ENCODE measurements at regions not wholly inside any gene's neighbourhood (a gene's known extent, or its start where the extent isn't known, plus 50 kb on each side); places are given as distances from the start of the nearest gene placed in this dataset.

- H3K4me3 ChIP-seq (ENCODE audit: low read depth, poor library complexity, severe bottlenecking): no peak overlapping the region
Measured at GRCh38 chr1:234844479-234845031, 234.6 kb upstream of the IRF2BP2 start.

GRCh38 chr1:234843946-234844345, 234.0 kb upstream of the IRF2BP2 start:
- intact Hi-C loops (cut with DNase I; ENCODE audit: low total_unique reads): no loop called here
- TF ChIP-seq CTCF (IDR thresholded peaks at IDR 0.05): no peak
- no peak for TF ChIP-seq POLR2A (IDR thresholded peaks at IDR 0.05)
- no peak for DNase-seq (ENCODE audit: low spot score in 2 of 2)
- 55 to 65% methylated on average over 3 of the region's 3 CpGs for WGBS, 2 donors
- H3K4me3 ChIP-seq (ENCODE audit: low read depth, poor library complexity, severe bottlenecking): no peak overlapping the region

More at GRCh38 chr1:234844479-234845031, 234.6 kb upstream of the IRF2BP2 start:
- TF ChIP-seq POLR2A (IDR thresholded peaks at IDR 0.05) (no peak), CTCF (IDR thresholded peaks at IDR 0.05) (no peak)
- peak in 1 of 2 donors; percentile 54 for DNase-seq (ENCODE audit: low spot score in 2 of 2)
- intact Hi-C loops (cut with DNase I; ENCODE audit: low total_unique reads): no loop called here
- 73 to 75% methylated on average over 7 of the region's 7 CpGs for WGBS, 2 donors

- 64 to 65% methylated on average over 12 of the region's 12 CpGs for WGBS, 2 donors
- peak in 1 of 2 donors; percentile 82 for DNase-seq (ENCODE audit: low spot score in 2 of 2)
- H3K4me3 ChIP-seq (ENCODE audit: low read depth, poor library complexity, severe bottlenecking): no peak overlapping the region
- no peak for TF ChIP-seq CTCF (IDR thresholded peaks at IDR 0.05)
- TF ChIP-seq POLR2A (IDR thresholded peaks at IDR 0.05): no peak
- intact Hi-C loops (cut with DNase I; ENCODE audit: low total_unique reads): no loop called here
Measured at GRCh38 chr1:234842726-234843641, 233.0 kb upstream of the IRF2BP2 start.

GRCh38 chr1:234841710-234842231, 231.8 kb upstream of the IRF2BP2 start:
- DNase-seq (ENCODE audit: low spot score in 2 of 2): peak; percentile 50 to 83
- TF ChIP-seq CTCF (IDR thresholded peaks at IDR 0.05) (no peak), POLR2A (IDR thresholded peaks at IDR 0.05) (no peak)
- intact Hi-C loops (cut with DNase I; ENCODE audit: low total_unique reads): no loop called here
- 70 to 74% methylated on average over 7 of the region's 7 CpGs for WGBS, 2 donors
- no peak overlapping the region for H3K4me3 ChIP-seq (ENCODE audit: low read depth, poor library complexity, severe bottlenecking)

GRCh38 chr1:234841281-234841680, 231.3 kb upstream of the IRF2BP2 start:
- 80 to 87% methylated on average over 3 of the region's 3 CpGs for WGBS, 2 donors
- H3K4me3 ChIP-seq (ENCODE audit: low read depth, poor library complexity, severe bottlenecking): no peak overlapping the region
- TF ChIP-seq POLR2A (IDR thresholded peaks at IDR 0.05) (no peak), CTCF (IDR thresholded peaks at IDR 0.05) (no peak)
- peak in 1 of 2 donors; percentile 53 for DNase-seq (ENCODE audit: low spot score in 2 of 2)
- intact Hi-C loops (cut with DNase I; ENCODE audit: low total_unique reads): no loop called here
